GM18868 (cell line): ENCODE measurements at regions not wholly inside any gene's neighbourhood (a gene's known extent, or its start where the extent isn't known, plus 50 kb on each side); places are given as distances from the start of the nearest gene placed in this dataset.

Experiments used
- ATAC-seq: cut with Tn5 transposase; IDR thresholded peaks from one replicate; pipeline ENCODE4 v1.9.1; 2021; ENCODE audit warnings: mild to moderate bottlenecking, moderate library complexity; ENCODE audit not compliant: unreplicated experiment

DNA sequence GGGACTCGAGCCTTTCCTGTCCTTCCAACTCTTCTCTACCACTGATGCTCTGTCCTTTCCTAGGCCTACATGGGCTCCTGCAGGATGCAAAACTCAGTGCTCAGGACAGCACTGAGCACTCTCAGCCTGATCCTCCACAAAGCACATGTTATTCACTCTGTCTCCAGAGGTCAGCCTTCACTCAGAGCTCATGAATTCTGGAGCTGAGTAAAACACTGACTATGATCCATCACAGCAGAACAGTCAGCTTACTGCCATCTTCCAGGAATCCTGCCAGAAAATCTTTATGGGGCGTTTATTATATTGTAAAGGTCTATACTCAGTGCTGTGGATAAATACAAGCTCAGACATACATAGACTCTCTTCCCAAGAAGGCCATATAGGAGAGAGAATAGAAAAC is 121.5 kb upstream of the CPEB2 start:
- ATAC-seq = no peak

DNA sequence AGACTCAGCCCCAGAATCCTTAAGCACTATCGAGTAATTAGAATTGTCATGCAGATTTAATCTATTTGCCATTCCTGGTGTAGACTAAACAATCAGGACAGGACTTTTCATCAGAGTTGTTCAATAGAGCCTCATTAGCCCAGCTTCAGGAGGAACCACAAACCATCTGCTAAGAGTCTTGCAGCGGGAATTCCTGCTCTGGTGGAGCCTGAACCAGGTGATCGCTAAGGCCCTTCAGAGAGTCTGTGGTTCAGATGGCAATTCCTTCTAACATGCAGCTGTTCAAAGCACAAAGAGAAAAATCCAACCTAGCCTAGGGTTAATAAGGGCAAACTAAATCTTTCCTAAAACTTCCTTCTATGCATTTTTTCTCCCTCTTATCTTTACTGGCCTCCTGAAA is 119.1 kb upstream of the CPEB2 start:
- ATAC-seq = no peak

DNA sequence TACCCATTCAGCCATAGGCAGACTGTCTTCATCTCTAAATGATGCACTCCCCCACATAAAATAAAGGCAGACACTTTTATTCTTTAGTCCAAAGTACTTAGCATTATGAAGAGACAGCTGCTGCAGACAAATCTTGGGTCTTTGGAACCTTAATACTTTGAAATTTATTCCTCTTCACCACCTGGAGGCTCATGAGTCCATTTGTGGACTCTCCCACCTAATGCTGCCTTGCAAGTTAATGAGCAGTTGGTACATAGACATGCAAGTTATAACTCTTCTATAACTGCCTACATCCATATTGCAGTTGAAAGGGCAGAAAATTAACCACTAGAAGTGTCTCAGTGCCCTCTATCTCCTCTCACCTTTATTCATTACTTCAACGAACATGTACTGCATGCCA is 118.6 kb upstream of the CPEB2 start:
- ATAC-seq = no peak

DNA sequence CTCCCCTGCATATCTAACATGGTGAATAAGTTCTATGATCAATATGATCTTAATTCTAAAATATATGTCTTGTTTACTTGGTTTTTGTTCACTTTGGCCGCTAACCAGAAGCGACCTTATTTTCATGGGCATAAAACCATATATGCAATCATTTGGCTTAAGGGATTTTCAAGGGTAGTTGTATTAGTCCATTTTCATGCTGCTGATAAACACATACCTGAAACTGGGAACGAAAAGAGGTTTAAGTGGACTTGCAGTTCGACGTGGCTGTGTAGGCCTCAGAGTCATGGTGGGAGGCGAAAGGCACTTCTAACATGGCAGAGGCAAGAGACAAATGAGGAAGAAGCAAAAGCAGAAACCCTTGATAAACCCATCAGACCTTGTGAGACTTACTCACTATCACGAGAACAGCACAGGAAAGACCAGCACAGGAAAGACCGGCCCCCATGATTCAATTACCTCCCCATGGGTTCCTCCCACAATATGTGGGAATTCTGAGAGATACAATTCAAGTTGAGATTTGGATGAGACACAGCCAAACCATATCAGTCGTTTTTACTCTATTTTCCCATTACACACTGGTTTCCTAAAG is 114.3 kb upstream of the CPEB2 start:
- no peak for ATAC-seq

DNA sequence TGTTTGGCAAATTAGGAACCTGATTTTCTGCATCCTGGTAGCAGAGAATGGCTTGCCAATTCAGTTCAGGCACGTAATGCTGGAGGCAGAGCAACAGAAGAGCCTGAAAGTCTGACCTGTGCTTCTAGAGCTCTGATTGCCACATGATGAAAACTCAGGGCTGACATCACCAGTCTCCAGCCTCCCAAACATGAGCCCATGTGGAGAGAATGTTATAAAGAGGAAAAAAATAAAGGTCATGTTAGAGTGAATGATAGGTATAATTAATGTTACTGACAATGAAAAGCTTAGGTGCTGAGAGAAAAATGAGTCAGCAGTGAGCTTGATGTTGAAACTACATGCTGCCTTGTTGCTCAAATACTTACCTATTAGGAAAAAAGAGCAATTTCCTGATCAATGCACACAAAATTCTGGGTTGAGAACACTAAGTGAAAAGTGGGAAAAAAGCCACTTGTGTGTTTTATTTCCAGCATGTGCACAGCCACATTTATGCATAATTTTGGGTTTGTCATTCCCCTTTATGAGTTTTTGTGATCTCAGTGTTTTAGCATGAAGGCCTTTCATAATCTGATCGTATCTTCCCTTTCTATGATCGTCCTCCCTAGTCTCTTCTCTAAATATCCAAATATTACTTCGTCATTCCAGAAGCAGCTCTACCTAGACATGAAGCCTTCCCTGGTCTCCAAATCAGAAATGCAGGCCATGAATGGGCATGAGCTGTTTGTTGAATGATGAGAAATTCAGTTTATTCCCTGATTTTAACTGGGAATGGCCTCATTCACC is 113.3 kb upstream of the CPEB2 start:
- ATAC-seq = no peak

DNA sequence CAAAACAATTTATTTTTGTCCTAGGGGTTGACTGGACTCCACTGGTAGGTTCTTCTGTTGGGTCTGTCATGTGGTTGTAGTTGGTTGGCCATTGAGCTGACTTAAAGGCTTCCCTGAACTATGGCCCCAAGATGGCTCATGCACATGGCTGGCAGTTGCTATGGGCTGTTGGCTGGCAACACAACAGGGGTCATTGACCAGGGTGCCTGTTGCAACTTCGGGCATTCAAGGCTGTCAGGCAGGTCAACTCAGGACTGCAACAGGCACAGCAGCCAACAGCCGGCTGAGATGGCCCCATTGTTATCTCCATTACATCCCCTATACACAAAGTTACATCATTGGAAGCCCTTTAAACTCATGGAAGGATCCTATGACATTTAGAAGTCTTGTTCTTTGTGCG is 109.7 kb upstream of the CPEB2 start:
- no peak for ATAC-seq

DNA sequence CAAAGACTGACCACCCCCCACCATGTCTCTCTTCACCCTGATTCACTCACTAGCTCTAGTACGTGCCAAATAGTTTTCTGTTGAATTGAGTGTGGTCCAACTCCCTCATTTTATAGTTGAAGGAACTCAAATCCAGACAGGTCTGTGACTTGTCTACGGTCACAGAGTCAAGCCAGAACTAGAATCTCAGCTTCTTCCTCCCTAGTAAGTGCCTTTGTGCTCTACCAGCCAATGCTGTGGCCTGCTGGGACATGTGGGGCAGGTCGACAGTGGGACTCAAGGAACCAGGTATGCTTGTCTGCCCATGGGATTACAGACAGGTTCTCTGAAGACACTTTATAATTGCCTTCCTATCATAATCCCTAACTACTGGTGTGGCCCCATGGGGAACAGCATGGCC is 108.6 kb upstream of the CPEB2 start:
- no peak for ATAC-seq

DNA sequence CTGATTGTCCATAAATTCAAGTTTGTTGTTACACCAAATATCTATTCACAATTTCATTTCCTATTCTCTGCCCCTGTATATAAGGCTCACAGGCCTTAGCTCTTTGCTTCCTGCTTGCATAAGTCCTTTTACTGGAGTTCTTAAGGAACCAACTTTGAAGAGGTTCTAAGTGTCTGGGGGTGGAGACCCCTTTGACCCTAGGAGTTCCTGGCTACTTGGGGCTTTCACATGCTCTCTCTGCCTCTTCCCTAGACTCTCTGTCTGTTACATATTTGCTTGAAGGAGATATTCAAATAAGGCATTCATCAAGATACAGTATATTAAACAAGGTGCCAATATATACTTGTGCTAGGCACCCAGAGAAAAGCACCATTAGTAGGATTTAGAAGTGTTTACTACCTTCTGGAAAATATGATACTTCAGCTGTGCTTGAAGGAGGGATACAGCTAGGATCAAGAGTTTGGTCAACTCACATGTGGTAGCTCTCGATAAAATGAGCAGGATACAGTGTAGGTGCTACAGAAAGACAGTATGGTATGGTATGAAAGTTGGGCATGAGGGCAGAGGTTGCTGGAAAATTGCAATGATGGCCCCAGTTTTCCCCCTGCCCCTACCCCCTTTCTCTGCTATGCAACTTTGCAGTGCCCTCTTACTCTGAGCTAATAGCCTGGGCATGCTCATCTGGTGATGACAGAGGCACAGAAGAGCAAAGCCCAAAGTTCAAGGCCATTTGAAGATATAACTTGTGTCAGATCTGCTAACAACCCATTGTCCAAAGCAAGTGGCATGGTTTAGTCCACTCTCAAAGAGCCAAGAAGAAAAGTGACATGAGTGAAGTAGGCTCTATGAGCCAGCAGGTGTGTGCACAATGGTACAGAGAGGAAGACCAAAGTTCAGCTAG is 107.6 kb upstream of the CPEB2 start:
- no peak for ATAC-seq

DNA sequence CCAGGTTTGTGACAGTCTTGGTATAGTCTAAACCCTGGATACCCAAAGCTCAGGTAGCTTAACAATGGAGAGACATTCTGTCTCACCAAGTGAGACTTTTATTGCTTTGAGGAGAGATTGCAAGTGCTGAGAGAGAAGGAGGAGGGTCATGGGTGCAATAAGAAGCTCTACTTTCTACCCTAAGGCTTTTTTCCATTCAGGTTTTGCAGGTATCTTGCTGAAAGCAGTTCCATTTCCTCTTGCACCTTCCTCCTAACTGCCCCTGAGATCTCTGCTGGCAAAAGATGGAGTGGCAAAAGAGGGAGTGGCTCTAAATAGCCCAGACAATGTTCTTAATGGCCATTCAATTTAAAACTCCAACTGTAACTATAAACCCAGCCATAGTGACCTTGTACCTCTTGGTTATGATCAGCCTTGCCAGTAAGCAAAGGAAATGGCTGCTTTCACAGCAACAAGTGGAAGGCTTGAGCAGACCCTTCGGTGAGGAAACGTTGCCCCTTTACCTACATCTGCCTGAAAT is 105.6 kb upstream of the CPEB2 start:
- ATAC-seq = no peak

DNA sequence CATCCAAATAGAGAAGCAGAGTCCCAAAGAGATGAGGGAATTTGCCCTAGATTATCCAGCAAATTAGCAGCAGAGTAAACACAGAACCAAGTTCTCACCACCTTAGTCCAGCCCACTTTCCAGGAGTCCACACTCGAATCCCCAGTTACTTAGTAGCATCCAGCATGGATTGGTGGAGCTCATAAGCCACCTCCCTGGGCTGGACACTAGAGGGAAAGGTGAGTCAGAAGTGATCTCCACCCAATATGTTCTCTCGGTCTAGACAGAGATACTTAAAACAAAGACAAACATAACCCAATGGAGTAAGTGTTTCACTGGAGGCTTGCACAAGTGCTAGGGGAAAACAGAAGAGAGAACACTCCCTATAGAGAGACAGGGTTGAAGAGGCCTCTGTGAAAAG is 105.1 kb upstream of the CPEB2 start:
- no peak for ATAC-seq

DNA sequence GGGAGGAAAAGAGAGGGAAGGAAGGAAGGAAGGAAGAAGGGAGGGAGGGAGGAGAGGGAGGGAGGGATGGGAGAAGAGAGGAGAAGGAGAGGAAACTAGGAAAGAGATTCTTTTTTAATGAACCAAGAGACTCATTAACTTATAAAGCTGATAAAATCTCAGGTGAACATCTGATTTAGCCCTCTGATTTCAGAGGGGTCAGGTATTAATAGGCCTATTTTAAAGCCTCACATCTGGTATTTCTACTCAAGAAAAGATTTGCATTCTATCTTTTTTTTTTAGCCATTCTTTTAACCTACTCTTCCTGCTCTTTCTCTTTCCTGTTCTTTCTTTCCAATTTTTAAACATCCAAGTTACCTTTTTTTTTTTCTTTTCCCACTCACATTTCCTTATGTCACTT is 103.3 kb upstream of the CPEB2 start:
- ATAC-seq = no peak

DNA sequence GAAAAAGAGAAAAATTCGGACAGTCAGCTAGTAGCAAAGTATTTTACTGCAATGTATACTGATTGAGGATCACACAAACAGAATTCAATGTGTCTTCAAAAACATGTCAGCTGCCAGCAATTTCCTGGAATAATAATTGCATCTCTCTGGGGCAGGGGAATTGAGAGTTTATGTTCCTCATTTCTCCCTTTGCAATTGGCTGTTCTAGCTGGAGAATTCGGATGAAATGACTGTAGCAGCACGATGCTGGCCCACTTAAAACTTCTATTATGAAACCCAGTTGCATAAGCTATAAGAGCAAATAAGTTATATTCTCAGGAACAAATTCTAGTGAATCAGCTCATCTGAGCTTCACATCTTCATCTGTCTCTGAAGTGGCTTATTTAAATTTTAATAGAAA is 99.9 kb upstream of the CPEB2 start:
- no peak for ATAC-seq

DNA sequence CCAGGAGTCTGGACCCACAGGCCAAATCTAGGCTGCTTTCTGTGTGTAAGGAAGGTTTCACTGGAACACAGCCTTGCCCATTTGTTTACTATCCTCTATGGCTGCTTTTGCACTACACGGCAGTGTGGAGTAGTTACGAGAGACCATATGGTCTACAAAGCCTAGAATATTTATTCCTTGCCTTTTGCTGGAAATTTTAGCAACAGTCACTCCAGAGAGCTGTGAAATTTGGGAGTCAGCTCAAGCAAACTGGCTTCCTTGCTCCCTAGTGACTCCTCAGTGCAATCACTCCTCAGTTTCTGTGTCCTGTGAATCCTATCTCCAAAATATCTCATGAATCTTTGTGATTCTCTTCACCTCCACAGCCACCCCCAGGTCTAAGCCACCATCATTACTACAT is 99.0 kb upstream of the CPEB2 start:
- no peak for ATAC-seq

DNA sequence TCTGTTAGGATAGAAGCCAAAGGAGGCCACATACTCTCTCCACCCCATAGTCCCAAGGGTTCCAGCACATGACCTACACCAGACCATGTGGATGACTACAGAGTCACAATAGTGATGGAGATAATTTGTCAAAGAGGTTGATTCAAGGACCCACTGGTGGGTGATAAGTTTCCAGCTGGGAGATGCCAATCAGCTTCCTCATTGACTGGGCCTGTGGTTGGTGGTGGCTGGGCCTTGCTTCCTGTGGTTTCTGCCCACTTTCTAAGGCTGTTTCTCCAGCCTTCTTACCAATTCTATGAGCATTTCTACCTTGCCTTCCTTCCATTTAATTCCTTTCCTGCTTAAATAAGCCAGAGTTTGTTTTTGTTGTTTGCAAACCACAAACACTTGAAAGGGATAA is 95.5 kb upstream of the CPEB2 start:
- no peak for ATAC-seq

DNA sequence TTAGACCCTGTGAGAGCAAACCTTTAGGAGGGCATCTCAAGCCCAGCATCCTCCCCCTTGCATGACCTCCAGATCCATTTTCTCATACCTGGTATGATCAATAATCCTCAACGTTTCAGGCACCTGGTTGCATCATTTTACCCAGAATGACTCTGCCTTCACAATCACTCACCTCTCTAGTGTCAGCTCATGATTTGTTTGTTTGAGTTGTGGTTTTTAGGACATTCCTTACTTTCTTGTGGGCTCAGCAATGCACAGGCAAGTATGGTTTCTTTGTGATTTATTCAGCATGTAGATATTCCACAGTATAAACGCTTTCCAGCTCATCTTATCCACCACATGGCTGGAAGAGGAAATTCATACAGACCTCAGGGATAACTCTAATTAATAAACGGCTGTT is 93.6 kb upstream of the CPEB2 start:
- ATAC-seq = no peak

DNA sequence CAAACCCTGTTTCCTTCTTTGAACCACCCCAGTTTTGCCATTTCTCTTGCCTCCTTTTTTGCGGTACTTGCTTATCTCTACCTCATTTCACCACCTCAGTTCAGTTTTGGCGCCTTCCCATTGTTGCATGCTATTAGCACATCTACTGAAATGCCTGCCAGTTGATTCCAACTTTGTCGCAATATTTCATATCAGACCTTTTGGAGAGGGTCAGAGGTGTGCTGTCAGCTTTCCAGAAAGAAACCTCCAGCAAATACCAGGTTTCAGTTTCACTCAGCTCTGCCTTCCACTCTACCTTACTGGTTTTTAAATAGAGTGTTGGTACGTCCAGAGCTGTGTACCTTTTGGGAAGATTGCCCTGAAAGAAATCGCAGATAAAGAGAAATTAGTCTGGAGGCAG is 91.9 kb upstream of the CPEB2 start:
- ATAC-seq = no peak

DNA sequence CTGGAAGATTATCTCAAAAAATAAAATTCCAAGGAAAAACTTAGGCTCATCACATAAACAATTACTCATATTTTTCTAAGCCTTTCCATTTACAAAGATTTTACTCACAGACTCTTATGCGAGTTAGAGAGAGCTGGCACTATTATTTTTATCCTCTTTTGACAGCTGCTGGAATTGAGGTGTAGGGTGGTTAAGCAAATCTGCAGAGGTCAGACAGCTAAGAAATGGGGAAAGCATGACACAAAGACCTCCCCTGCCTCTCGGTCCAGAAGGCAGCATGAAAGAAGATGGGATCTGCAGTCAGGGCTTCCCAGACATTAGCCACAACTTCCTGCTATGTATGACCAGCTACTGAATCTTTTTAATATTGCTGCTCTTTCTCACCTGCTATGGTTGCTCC is 89.9 kb upstream of the CPEB2 start:
- ATAC-seq = no peak

DNA sequence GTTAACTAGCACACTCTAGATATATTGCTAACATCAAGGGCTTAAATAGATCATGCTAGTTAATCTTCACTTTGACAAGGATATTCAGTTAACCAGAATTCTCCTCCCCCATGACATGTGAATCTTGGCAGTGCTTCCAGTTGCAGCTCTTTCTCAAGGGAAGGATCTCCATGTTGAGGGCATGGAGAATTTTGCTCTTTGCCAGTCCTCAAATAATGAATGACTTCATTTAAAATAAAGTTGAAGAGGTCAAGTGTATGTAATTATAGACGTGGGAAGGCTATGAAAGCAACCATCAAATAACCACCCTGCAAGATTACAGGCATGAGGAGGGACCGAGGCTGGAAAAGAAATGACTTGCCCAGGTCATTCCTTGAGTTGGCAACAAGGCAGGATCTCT is 87.3 kb upstream of the CPEB2 start:
- ATAC-seq = no peak

DNA sequence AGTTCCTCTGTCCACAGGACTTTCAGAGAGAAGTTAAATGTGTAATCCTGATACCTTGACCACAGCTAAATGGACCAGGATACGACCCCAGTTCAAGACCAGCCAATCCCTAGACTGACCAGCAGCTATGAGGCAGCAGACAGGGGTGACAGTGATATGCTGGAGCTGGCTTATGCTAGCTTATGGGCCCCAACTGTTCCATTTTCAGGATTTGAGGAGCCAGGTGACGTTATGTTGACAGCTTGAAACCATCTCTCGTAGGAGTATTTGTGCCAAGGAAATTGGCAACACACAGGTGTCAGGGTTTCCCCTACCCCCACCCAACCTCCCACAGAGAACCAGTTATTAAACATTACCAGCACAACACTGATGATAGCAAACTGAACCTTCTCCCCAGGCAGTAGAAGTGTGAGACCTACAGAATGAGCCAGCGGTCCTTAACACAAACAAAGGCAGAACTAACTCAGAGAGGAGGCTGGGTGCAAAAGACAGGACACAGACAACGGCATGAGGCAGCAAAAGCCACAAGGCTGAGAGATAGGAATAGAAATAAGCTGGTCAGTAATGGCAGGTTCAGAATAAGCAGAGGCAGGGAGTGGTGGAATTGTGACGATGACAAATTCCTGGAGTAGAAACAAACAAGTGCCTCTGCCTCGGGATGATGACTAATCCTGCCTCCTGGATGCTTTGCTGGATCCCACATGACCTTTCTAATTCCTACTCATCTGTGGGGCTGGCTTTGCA is 85.6 kb upstream of the CPEB2 start:
- peak; percentile 54 for ATAC-seq

DNA sequence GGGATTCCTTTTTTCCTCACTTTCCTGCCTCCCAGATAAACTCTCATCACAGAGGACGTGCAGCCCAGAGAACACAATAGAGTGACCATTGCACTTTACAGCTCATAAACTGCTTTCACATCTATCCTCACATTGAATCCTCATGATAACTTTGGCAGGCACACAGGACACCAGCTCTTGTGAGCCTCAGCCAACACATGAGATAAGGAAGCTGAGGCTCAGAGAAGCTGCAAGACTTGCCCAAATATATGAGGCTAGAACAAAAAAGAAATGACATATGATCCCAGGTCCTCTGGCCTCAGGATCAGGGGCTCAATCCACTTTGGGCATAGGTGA is 85.0 kb upstream of the CPEB2 start:
- ATAC-seq = no peak

DNA sequence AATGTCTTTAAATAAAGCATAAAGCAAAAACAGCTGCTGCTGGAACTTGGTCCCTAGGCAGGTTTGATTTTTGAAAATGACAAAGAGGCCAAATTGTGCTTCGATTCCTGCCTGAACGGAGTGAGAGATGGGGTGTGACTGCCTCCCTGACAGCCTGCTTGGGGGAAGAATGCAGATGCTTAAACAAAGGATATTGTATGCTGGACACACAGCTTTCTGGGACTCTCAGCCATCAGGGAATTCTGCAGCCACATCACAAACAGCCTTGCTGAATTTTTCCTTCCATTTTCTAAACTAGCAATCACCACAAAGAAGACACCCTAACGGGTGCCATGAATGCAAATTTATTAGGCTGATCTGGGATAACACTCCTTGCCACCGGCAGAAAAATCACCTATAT is 83.9 kb upstream of the CPEB2 start:
- ATAC-seq = no peak
